HG03342 (cell line): ENCODE measurements at regions not wholly inside any gene's neighbourhood (a gene's known extent, or its start where the extent isn't known, plus 50 kb on each side); places are given as distances from the start of the nearest gene placed in this dataset.

Experiments
- ATAC-seq: cut with Tn5 transposase; IDR thresholded peaks from one replicate; pipeline ENCODE4 v1.9.1; 2021; ENCODE audit warnings: mild to moderate bottlenecking, moderate library complexity; ENCODE audit not compliant: unreplicated experiment

- ATAC-seq = no peak
These were observed 291.2 kb upstream of the SOX5 start for GRCh38 chr12:24240707-24241106.

GRCh38 chr12:24233519-24234246, 284.2 kb upstream of the SOX5 start:
- no peak for ATAC-seq

DNA sequence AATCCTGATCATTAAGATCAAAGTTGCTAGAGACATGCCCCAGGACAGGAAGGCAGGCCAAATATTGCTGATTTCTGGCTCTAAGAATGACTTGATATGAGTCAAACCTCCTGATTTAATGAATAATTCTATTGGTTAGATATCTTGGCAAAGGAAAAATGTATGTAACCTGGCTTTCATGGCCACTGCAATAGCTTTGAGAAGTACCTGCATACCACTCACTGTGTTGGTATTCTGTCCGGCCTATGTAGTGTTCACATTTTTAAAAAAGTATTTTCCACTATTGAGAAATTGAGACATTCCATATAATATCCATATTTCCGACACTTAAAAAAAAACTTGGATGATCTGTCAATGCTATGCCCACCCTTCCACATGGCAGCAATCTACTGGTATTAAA, 283.1 kb upstream of the SOX5 start:
- no peak for ATAC-seq

DNA sequence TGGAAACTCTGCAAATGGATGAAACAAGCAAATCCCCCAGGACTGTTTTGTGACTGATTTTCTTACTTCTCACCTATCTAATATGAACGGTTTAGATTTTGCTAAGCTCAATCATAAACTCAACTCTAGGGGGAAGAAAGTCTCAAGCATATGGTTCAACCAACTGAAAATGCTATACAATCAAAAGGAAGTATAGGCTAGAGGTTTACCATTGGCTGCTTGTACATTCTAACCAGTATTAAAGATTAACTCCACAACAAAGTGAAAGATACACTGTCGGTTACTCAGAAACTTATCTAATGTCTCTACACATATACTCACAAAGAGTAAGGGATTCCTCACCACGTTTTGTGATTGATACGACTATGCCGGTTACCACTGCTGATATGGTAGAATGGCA, 281.8 kb upstream of the SOX5 start:
- ATAC-seq = peak; percentile 53

DNA sequence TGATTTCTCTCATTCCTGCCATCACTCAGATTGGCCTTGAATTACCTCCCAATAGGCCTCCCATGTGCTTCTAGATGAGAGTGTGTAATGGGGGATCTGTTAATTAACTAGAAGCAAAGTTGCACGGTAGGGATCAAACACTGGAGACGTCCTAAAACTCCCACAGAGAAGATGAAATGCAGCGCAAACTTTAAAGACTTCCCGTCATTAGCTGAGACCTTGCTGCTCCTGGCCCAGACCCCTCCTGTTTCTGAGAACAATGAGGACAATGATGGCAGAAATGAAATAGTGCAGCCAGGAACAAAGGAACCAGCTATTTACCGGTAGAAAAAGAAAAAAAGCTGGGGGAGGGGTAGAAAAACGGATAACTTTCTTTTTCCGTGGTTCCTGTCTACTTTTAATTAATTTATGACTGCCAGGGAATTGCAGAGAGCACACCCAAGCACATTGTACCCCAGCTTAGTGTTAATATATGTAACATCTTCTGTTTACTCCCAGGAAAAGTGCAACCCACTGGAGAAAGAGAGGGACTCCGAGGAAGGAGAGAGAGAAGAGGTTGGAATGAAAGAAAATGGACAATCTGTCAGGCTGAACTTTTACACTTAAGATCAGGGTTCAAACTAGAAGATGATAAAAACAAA, 280.7 kb upstream of the SOX5 start:
- no peak for ATAC-seq

DNA sequence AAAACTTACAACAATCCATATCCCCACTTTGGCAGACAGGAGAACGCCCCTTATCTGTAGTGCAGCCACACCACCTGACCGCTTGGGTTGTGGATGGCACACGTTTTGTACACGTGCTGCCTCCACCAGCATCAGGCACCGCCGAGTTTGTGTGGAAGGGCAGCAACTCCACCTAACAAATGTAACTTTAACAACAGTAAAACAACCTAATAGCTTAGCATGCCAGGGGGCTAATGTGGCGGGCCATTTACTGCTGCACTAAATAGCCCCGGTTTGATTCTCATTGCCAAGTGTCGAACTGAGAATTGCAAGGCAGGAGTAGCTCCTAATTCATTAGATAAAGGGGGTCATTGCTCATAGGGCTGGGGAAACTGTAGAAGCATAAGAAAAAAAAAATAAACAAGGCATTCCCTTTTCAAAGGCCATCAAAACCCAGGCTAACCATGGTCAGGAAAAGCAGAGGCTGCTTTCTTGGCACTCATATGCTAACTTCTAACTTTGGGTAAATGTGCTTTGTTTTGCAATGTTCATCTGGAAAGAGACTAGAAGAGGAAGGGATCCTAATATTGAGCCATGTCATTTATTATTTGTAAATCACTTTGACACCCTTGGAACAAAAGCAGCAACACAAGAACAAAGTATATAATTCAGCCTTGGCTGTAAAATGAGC, 279.7 kb upstream of the SOX5 start:
- no peak for ATAC-seq

DNA sequence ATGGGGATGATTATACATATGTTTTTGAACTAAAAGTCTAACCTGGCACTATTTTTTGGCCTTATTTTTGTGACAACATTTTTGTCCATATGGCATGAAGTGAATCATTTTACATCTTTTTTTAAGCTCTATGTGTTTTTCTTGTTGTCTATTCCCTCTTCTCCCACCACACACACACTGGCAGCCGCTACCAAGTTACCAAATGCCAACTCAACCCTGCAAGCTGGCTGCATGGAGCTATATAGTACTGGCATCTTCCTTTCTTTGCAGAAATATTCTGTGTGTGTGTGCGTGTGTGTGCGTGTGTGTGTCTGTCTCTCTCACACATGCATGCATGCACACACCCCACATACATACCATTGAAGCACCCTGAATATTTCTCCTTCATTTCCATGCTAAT, 278.9 kb upstream of the SOX5 start:
- ATAC-seq = no peak

- no peak for ATAC-seq
These were observed 278.1 kb upstream of the SOX5 start for GRCh38 chr12:24227551-24227950.

GRCh38 chr12:24226745-24227350, 277.4 kb upstream of the SOX5 start:
- no peak for ATAC-seq

DNA sequence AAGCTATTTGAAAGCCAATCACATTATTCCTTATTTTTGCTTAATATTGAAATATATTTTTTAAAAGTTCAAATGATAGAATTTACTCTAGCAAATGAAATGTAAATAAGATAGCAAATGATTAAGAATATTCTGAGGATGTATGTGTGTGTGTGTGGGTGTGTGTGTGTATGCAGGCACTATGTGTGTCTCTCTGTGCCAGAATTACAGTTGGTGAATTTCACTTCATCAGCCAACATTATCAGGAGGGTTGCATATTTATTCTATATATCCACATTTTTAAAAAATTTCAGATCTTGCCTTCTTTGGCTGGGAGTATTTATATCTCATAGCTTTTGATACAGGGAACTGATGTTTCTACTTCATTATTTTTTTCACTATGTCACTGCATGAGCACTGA, 274.9 kb upstream of the SOX5 start:
- ATAC-seq = no peak

GRCh38 chr12:24223926-24224325, 274.5 kb upstream of the SOX5 start:
- no peak for ATAC-seq

GRCh38 chr12:24222968-24223367, 273.5 kb upstream of the SOX5 start:
- no peak for ATAC-seq

DNA sequence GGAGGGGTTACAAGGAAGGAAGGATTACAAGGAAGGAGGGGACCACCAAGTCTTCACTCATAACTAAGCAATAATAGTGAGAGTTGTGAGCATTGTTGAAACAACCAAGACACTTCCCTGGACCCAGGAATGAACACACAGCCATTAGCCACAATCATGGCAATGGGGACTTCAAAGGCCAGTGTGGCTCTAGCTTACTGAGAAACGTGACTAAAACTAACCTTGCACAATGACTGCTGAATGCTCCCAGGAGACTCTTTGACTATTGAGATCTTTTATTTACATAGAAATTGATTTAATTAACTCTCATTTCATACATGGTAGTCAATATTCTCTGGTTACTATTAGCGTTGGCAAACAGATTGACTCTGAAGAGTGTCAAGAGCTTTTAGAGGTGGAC, 263.0 kb upstream of the SOX5 start:
- ATAC-seq = no peak

DNA sequence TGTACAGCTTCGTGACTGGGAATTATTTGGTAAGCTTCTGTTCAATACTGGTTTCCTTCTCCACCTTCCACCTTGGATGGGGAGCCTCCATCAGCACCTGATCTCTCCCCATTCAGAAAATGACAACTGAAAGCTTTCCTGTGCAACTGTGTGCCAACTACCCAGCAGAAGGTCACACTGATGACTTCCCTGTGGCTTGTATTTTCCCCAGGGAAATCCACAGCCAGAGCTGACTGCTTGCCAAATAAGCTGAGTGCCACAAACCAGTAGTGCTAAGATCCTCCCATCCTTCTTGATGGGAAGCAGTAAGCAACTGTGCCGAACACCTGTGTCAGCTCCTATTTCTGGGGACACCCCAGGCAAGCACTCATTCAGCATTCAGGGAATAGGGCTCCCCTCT, 257.2 kb upstream of the SOX5 start:
- no peak for ATAC-seq

DNA sequence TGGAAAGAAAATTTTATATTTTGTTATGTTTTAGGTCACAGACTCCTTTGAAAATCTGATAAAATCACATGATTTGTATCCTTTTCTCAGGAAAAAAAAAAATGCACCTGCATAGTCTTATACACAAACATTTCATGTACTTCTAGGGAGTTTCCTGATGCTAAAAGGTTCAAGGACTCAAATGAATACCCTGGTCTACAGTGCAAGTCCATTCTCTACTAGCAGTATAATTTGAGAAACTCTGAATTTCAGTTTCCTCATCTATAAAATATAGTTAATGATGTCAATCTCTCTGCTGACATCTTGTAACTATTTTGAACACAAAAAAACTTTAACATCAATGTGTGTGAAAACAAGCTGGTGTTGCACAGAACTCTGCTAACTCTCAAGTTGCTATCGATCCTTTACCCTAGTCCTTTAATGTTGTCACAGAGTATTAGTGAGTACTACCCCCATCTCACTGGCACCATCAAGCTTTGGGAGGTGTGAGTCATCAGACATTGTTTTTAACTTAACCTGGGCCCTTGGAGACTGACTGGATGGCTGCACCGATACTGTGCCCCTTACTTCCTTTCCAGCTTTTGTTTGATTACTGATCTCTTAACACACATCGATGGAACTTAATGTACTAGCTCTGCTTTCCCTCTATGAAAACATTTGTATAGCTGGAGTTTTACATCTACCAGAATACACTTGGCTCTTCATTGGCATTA, 251.9 kb upstream of the SOX5 start:
- ATAC-seq = no peak

- peak; percentile 39 for ATAC-seq
These were observed 250.5 kb upstream of the SOX5 start for GRCh38 chr12:24200010-24200409.

GRCh38 chr12:24198936-24199671, 249.6 kb upstream of the SOX5 start:
- no peak for ATAC-seq

DNA sequence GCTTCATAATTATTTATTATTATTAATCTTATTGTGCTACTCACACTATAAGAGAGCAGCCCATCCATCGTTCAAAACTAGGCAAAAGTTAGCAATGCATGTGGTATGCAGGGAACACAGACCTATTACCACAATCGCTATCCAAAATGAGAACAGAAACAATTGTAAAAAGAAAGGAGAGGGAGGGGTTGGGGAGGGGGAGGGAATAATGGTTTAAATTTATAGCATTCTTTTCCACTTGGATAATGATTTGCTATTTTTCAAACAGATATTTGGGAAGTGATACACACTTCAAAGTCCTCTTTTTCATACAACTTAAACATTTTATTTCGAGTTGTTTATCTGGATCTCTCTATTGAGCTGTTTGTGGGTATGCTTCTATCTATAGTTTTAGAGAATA, 248.6 kb upstream of the SOX5 start:
- ATAC-seq = no peak

DNA sequence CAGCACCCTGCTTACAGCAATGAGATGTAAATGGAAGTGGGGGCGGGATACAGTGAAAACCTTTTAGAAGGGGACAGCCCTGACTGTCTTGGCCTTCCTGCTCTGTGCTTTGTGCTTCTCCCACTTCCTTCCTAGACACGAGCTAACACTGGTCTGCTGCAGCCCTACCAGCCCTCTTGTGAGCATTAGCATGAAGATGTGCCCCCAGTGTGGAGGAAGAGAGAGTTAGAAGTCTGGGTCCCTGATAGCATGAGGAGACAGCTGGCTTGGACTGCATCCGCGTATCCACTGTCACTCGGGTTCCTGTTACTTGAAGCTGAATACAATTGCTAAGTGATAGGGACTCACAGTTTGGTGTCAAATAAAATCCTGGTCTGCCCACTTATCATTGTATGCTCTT, 248.1 kb upstream of the SOX5 start:
- no peak for ATAC-seq

GRCh38 chr12:24195063-24195462, 245.6 kb upstream of the SOX5 start:
- no peak for ATAC-seq

- ATAC-seq = no peak
These were observed 241.6 kb upstream of the SOX5 start for GRCh38 chr12:24191117-24191516.
